H54 (cell line): ENCODE measurements at regions not wholly inside any gene's neighbourhood (a gene's known extent, or its start where the extent isn't known, plus 50 kb on each side); places are given as distances from the start of the nearest gene placed in this dataset.
"Not testable (repeated sequence)": the region's sequence is repeated elsewhere in the genome, so short reads cannot be mapped to it uniquely, and the experiment has no call there.

Source experiments
- DNase-seq: peaks from one replicate; pipeline ENCODE4 v3.0.0; 2011; ENCODE audit warnings: low spot score, mixed read lengths; ENCODE audit not compliant: insufficient read length
- FAIRE-seq: peaks from 3 replicates; lab custom pipeline; 2011; peaks lifted over from hg19 to GRCh38; lab: Jason Lieb, UNC
- POLR2A ChIP-seq: IDR thresholded peaks from 2 replicates; pipeline ENCODE4 v1.6.1; 2011; ENCODE audit warnings: low read depth, mild to moderate bottlenecking, low read length

DNA sequence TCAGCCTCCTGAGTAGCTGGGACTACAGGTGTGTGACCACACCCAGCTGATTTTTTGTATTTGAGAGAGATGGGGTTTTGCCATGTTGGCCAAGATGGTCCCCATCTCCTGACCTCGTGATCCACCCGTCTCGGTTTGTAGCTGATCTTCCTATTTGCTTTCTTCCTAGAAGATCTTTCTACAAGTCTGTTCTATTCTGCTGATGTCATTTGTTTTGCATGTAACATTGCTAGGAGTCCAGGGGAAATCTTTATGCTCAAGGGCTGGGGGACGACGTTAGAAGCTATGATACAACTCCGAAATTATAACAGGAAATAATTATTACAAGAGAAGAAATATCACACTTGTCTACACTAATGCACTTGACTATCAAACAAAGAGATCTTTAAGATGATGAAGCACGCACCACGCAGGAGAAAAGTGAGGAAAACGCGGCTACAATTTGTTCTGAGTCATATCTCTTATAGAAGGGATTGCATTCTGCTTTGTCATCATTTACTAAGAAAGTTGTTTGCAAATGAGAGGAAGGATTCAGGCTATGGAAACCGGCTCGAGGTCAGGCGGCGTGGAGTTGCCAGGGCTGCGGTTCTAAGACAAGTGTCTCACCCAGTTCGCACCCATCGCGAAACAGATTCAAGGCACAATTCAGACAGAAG lies 103.0 kb upstream of the CARD11 start:
- DNase-seq (peak; percentile 82), FAIRE-seq (peak; percentile 61)
- no peak for TF ChIP-seq POLR2A

DNA sequence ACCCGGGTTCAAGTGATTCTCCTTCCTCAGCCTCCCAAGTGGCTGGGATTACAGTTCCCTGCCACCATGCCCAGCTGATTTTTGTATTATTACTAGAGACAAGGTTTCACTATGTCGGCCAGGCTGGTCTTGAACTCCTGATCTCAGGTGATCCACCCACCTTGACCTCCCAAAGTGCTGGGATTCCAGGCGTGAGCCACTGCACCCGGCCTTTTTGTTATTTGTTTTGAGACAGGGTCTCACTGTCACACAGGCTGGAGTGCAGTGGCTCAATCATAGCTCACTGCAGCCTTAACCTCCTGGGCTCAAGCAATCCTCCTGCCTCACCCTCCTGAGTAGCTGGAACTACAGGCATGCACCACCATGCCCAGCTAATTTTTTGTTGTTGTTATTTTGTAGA lies 104.8 kb upstream of the CARD11 start:
- FAIRE-seq, DNase-seq: not testable (repeated sequence)

- TF ChIP-seq POLR2A, result no peak
- DNase-seq (no peak), FAIRE-seq (no peak)
Measured at GRCh38 chr7:3149231-3149995, 105.7 kb upstream of the CARD11 start.

- FAIRE-seq (no peak), DNase-seq (no peak)
- TF ChIP-seq POLR2A, result no peak
Measured at GRCh38 chr7:3150027-3150426, 106.4 kb upstream of the CARD11 start.

DNA sequence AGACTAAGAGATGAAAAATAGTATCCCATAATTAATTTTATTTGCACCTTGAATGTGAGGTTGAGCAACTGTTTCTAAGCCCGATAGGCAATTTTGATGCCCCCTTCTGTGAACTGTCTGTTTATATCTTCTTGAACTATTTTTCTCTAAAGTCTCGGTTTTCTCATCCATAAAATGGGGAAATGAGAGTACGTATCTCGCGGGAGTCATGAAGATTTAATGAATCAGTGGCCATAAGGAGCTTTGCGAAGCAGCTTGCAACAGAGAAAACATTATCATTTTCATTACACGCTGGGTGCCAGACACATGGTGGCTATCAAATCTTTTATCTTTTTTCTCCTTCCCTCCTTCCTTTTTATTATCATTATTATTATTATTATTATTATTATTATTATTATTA lies 108.1 kb upstream of the CARD11 start:
- TF ChIP-seq POLR2A, result no peak
- no peak for FAIRE-seq

GRCh38 chr7:3152714-3153113 lies 109.0 kb upstream of the CARD11 start:
- TF ChIP-seq POLR2A, result no peak
- no peak for DNase-seq
- FAIRE-seq, result no peak

More for the DNA sequence above, 108.1 kb upstream of the CARD11 start:
- no peak for DNase-seq

GRCh38 chr7:3153118-3153517 lies 109.5 kb upstream of the CARD11 start:
- no peak for TF ChIP-seq POLR2A
- DNase-seq, result no peak
- FAIRE-seq, result no peak

GRCh38 chr7:3154317-3154716 lies 110.7 kb upstream of the CARD11 start:
- FAIRE-seq, result no peak
- TF ChIP-seq POLR2A, result no peak

DNA sequence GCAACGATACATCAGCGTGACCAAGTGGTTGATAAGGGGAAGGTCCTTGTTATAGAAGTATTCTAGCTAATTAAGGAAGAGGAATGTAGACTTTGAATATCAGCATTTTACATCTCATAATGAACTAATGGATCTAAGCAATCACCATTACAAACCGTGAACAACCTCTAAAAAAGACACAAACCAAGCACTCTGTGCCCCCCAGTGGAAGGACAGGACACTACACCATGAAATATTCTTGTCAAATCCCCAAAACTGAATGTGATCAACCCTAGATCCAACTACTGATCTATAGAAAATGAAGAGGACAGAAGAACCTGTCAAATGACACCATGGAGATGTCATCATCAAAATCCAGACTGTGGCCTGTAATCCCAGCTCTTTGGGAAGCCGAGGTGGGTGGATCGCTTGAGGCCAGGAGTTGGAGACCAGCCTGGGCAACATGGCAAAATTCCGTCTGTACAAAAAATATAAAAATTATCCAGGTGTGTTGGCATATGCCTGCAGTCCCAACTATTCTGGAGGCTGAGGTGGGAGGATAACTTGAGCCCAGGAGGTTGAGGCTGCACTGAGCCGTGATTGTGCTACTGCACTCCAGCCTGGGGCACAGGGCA lies 111.3 kb upstream of the CARD11 start:
- DNase-seq, result peak; percentile 60
- FAIRE-seq, result no peak
- TF ChIP-seq POLR2A, result no peak

More at GRCh38 chr7:3154317-3154716, 110.7 kb upstream of the CARD11 start:
- DNase-seq, result no peak

DNA sequence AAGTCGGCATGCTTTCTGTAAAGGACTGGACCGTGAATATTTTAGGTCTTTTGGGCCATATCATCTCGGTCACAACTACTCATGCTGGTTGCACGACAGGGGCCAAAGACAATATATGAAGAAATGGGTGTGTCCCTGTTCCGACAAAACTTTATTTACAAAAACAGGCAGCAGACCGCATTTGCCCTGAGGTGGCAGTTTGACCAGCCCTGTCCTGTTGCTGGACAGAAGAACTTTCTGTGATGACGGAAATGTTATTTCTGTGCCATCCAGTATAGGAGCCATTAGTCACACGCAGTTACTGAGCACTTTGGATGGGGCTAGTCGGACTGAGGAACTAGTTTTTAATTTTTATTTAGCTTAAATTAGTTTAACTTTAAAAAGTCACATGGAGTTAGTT lies 112.8 kb upstream of the CARD11 start:
- TF ChIP-seq POLR2A, result no peak
- FAIRE-seq (no peak), DNase-seq (no peak)

- FAIRE-seq (no peak), DNase-seq (peak; percentile 54)
- TF ChIP-seq POLR2A, result no peak
Measured at GRCh38 chr7:3157566-3158287, 114.1 kb upstream of the CARD11 start.

- TF ChIP-seq POLR2A, result no peak
- FAIRE-seq, result no peak
- DNase-seq, result no peak
Measured at GRCh38 chr7:3158341-3158760, 114.7 kb upstream of the CARD11 start.

DNA sequence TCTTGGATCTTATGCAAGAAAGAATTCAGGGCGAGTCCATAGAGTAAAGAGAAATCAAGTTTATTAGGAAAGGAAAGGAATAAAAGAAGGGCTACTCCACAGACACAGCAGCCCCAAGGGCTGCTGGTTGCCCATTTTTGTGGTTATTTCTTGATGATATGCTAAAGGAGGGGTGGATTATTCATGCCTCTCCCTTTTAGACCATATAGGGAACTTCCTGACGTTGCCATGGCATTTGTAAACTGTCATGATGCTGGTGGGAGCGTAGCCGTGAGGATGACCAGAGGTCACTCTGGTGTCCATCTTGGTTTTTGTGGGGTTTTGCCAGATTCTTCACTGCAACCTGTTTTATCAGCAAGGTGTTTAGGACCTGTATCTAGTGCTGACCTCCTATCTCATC lies 115.4 kb upstream of the CARD11 start:
- no peak for DNase-seq
- TF ChIP-seq POLR2A, result no peak
- FAIRE-seq, result no peak

DNA sequence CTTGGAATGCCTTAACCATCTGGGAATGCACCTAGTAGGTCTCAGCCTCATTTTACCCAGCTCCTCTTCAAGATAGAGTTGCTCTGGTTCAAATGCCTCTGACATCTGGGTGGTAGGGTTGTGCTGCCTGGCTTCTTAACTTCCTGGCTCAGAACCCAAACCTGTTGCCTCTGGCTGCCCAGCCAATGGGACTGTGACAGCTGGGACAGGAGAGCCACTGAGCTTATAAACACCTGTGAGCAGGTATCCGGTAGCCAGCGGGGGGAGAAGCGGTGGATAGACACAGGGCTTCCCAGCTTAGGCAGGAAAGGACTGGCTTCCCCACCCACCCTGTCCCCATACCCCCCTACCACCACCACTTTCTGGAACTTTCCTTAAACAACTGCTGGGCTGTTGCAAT lies 115.8 kb upstream of the CARD11 start:
- DNase-seq, result no peak
- no peak for TF ChIP-seq POLR2A
- FAIRE-seq, result no peak

DNA sequence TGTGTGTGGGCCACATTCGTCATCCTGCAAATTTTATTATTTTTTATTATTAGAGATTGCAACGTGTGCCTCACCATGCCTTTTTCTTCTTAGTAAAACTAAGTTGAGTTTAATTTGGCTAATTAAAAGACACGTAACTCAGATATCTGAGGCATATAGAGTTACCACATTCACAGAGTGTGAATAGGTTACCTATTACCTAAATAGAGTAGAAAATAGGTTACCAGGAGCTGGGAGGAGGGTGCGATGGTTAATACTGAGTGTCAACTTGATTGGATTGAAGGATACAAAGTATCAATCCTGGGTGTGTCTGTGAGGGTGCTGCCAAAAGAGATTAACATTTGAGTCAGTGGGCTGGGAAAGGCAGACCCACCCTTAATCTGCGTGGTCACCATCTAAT lies 116.3 kb upstream of the CARD11 start:
- FAIRE-seq, DNase-seq: not testable (repeated sequence)
